ENCODE measurements at regions not wholly inside any gene's neighbourhood (a gene's known extent, or its start where the extent isn't known, plus 50 kb on each side); places are given as distances from the start of the nearest gene placed in this dataset.

GRCh38 chr11:134779179-134779578, 367.1 kb upstream of the B3GAT1 start:
- Histone ChIP-seq H4K8ac (replicated peaks; ENCODE audit: insufficient read length, low read depth, low read length) (no peak overlapping the region), H3K14ac (ENCODE audit: insufficient read depth, low read length) (no peak overlapping the region), H3K79me1 (ENCODE audit: insufficient read depth, low read depth, low read length, poor library complexity, severe bottlenecking) (no peaks in the 10 kb centered on the region), H2BK120ac (ENCODE audit: low read depth, low read length, poor library complexity, severe bottlenecking) (no peak overlapping the region), H3K27ac (ENCODE audit: insufficient read length, low read depth, low read length) (no peak overlapping the region), H3K4ac (ENCODE audit: low read depth, low read length) (no peak overlapping the region), H3K23me2 (ENCODE audit: insufficient read length, low read depth, low read length, poor library complexity, severe bottlenecking) (no peaks in the 10 kb centered on the region), H4K5ac (ENCODE audit: insufficient read length, low read depth, low read length) (no peak overlapping the region), H3K4me2 (ENCODE audit: insufficient read depth, insufficient read length, low read length) (no peak overlapping the region), H3K9me3 (ENCODE audit: control insufficient read depth, low read depth, low read length) (no peaks in the 10 kb centered on the region), H3K56ac (ENCODE audit: insufficient read length, low read depth, low read length) (no peak overlapping the region), H3K4me1 (ENCODE audit: insufficient read depth, low read length) (no peaks in the 10 kb centered on the region), H2AFZ (ENCODE audit: low read length) (no peak overlapping the region), H2BK12ac (ENCODE audit: insufficient read length, low read depth, low read length) (no peak overlapping the region), H4K20me1 (ENCODE audit: control insufficient read depth, insufficient read depth, insufficient read length) (no peaks in the 10 kb centered on the region), H2AK5ac (ENCODE audit: insufficient read length, low read length) (no peak overlapping the region), H3K79me2 (ENCODE audit: insufficient read depth, low read length) (no peaks in the 10 kb centered on the region), H3K27me3 (ENCODE audit: insufficient read depth, low read length) (no peaks in the 10 kb centered on the region), H3K9ac (ENCODE audit: extremely low read depth, insufficient read length, low read length) (no peak overlapping the region), H4K91ac (ENCODE audit: insufficient read length, low read depth, low read length) (no peak overlapping the region), H3K23ac (ENCODE audit: insufficient read length, low read depth, low read length) (no peak overlapping the region), H2BK5ac (ENCODE audit: insufficient read length, low read length) (no peak overlapping the region), H2BK20ac (ENCODE audit: low read depth, low read length, poor library complexity, severe bottlenecking) (no peak overlapping the region), H2BK15ac (ENCODE audit: low read depth, low read length) (no peak overlapping the region), H3T11ph (ENCODE audit: low read length) (no peak overlapping the region), H3K18ac (ENCODE audit: insufficient read length, low read depth, low read length) (no peak overlapping the region)
- WGBS (ENCODE audit: extremely low coverage, insufficient read length, low lambda C conversion rate), result no CpG with 5 or more reads among the region's 4 CpGs
- Mint-ChIP-seq H3K36me3 (ENCODE audit: insufficient read depth in 1 of 3, low read depth in 3 of 3) (no peaks in the 10 kb centered on the region), H3K27ac (no peak overlapping the region), H3K4me1 (no peaks in the 10 kb centered on the region), H3K27me3 (ENCODE audit: low read depth) (peaks cover 21% of the 10 kb centered on the region), H3K9me3 (no peaks in the 10 kb centered on the region), H3K4me3 (no peak overlapping the region)
- no peak for DNase-seq
- TF ChIP-seq CTCF (conservative IDR thresholded peaks at IDR 0.05), result no peak
